Liver (tissue), 3 donors: ENCODE measurements at regions not wholly inside any gene's neighbourhood (a gene's known extent, or its start where the extent isn't known, plus 50 kb on each side); places are given as distances from the start of the nearest gene placed in this dataset.

Experiments used
- CTCF ChIP-seq: fragments of 150-350 bp; IDR thresholded peaks from 2 replicates; pipeline ENCODE4 v1.5.1; 2017; ENCODE audit warnings: improper control_type of control experiment, low read depth, low read length; ENCODE audit not compliant: missing input control
- EGR1 ChIP-seq, 2 donors: IDR thresholded peaks; 2 replicates each; pipeline ENCODE4 v1.6.1; 2016 to 2018; ENCODE audit warnings: antibody characterized with exemption in 2 of 2, low read depth in 2 of 2
- FOXA1 ChIP-seq: IDR thresholded peaks from 2 replicates; pipeline ENCODE4 v1.6.1; 2016; ENCODE audit warnings: antibody characterized with exemption
- JUND ChIP-seq, 2 donors: IDR thresholded peaks; 2 replicates each; pipeline ENCODE4 v1.6.1; 2016; ENCODE audit warnings: antibody characterized with exemption in 2 of 2
- MAX ChIP-seq: IDR thresholded peaks from 2 replicates; pipeline ENCODE4 v1.6.1; 2016; ENCODE audit warnings: antibody characterized with exemption
- RAD21 ChIP-seq, 2 donors: IDR thresholded peaks; 2 replicates each; pipeline ENCODE4 v1.6.1; 2016; ENCODE audit warnings: antibody characterized with exemption in 2 of 2, mild to moderate bottlenecking in 2 of 2
- REST ChIP-seq: IDR thresholded peaks from 2 replicates; pipeline ENCODE4 v1.6.1; 2016; ENCODE audit warnings: antibody characterized with exemption, mild to moderate bottlenecking
- YY1 ChIP-seq: IDR thresholded peaks from 2 replicates; pipeline ENCODE4 v1.6.1; 2016; ENCODE audit warnings: antibody characterized with exemption, mild to moderate bottlenecking
- ZBTB33 ChIP-seq: IDR thresholded peaks from 2 replicates; pipeline ENCODE4 v1.6.1; 2016; ENCODE audit warnings: antibody characterized with exemption
- donor health status: healthy.
- donor health status: healthy.

GRCh38 chr3:14345496-14346150 is 56.8 kb upstream of the SLC6A6 start:
- TF ChIP-seq JUND (IDR thresholded peaks at IDR 0.05) (no peak), CTCF (no peak), EGR1 (IDR thresholded peaks at IDR 0.05; ENCODE audit: low read depth in 2 of 2) (no peak), YY1 (no peak), MAX (no peak), REST (no peak), RAD21 (IDR thresholded peaks at IDR 0.05) (no peak), FOXA1 (no peak), ZBTB33 (no peak)
